H1 (cell line): ENCODE measurements at regions not wholly inside any gene's neighbourhood (a gene's known extent, or its start where the extent isn't known, plus 50 kb on each side); places are given as distances from the start of the nearest gene placed in this dataset.

Source experiments
- CTCF ChIA-PET: fragments of 300-600 bp; sonication (Branson Sonifier 250); formaldehyde crosslinking; loops from one replicate; lab custom pipeline; 2021; ENCODE audit not compliant: partially characterized antibody; lab: Charles Lee
- POLR2A ChIA-PET: fragments of 300-600 bp; sonication (Branson Sonifier 250); formaldehyde crosslinking; loops from one replicate; lab custom pipeline; 2021; ENCODE audit warnings: inconsistent platforms; ENCODE audit not compliant: partially characterized antibody; lab: Charles Lee
- DNase-seq, 2 experiments: peaks; one replicate each; pipeline versions ENCODE4 v3.0.0 to v3.0.0-alpha.2; 2010 to 2022; ENCODE audit warnings: low spot score in 2 of 2, low read depth in 1 of 2, mixed read lengths in 1 of 2
- FAIRE-seq: peaks from 2 replicates; lab custom pipeline; 2011; peaks lifted over from hg19 to GRCh38; lab: Jason Lieb, UNC
- H2AFZ ChIP-seq: 2 replicates; pipeline ENCODE4 v1.8.1; 2012; ENCODE audit warnings: low read length, inconsistent platforms
- H2AK5ac ChIP-seq: 2 replicates; pipeline ENCODE4 v1.6.1; 2013; ENCODE audit warnings: low read depth, low read length
- H2BK120ac ChIP-seq: replicated peaks from 2 replicates; pipeline ENCODE3; 2013; ENCODE audit warnings: low read depth, low read length, inconsistent platforms
- H2BK12ac ChIP-seq: 2 replicates; pipeline ENCODE4 v1.6.1; 2013; ENCODE audit warnings: low read depth, low read length
- H2BK15ac ChIP-seq: 2 replicates; pipeline ENCODE4 v1.6.1; 2013; ENCODE audit warnings: low read length
- H2BK20ac ChIP-seq: 2 replicates; pipeline ENCODE4 v1.6.1; 2013; ENCODE audit warnings: low read length
- H2BK5ac ChIP-seq: 2 replicates; pipeline ENCODE4 v1.6.1; 2013; ENCODE audit warnings: low read depth, low read length
- H3K14ac ChIP-seq: 2 replicates; pipeline ENCODE4 v1.6.1; 2013; ENCODE audit warnings: inconsistent platforms; ENCODE audit not compliant: insufficient read length
- H3K18ac ChIP-seq: 2 replicates; pipeline ENCODE4 v1.6.1; 2013; ENCODE audit warnings: low read length; ENCODE audit errors: extremely low read depth
- H3K23ac ChIP-seq: 2 replicates; pipeline ENCODE4 v1.6.1; 2013; ENCODE audit warnings: inconsistent platforms; ENCODE audit not compliant: insufficient read length
- H3K23me2 ChIP-seq: 2 replicates; pipeline ENCODE4 v1.6.1; 2013; ENCODE audit warnings: low read depth, low read length
- H3K27ac ChIP-seq: 2 replicates; pipeline ENCODE4 v1.6.1; 2011; ENCODE audit warnings: low read depth, low read length, inconsistent platforms
- H3K27me3 ChIP-seq, 4 experiments: replicated peaks in 1 of 4; 1 replicate in 1 of 4; 2 replicates in 3 of 4; pipeline versions ENCODE4 v1.6.1 to v1.8.1; 2011 to 2013; ENCODE audit warnings: low read length in 3 of 4, mild to moderate bottlenecking in 3 of 4, inconsistent platforms in 2 of 4, mixed read lengths in 2 of 4, moderate library complexity in 1 of 4; ENCODE audit not compliant: control insufficient read depth in 3 of 4, insufficient read depth in 3 of 4; ENCODE audit errors: extremely low read depth in 1 of 4
- H3K36me3 ChIP-seq, 4 experiments: 2 replicates each; pipeline versions ENCODE4 v1.6.1 to v1.8.1; 2011 to 2013; ENCODE audit warnings: mild to moderate bottlenecking in 4 of 4, low read length in 3 of 4, moderate library complexity in 2 of 4, control low read depth in 1 of 4, inconsistent platforms in 1 of 4; ENCODE audit not compliant: insufficient read depth in 4 of 4, control insufficient read depth in 2 of 4
- H3K4ac ChIP-seq: replicated peaks from 2 replicates; pipeline ENCODE3; 2013; ENCODE audit warnings: low read length, low read depth, mixed read lengths, inconsistent platforms; ENCODE audit not compliant: insufficient read length
- H3K4me1 ChIP-seq, 4 experiments: replicated peaks in 1 of 4; 1 replicate in 1 of 4; 2 replicates in 3 of 4; pipeline versions ENCODE4 v1.6.1 to v1.8.1; 2011 to 2013; ENCODE audit warnings: low read length in 3 of 4, inconsistent platforms in 2 of 4, mixed read lengths in 1 of 4; ENCODE audit not compliant: insufficient read depth in 4 of 4, control insufficient read depth in 3 of 4
- H3K4me2 ChIP-seq, 2 experiments: 2 replicates each; pipeline versions ENCODE4 v1.6.1 to v1.8.1; 2011 to 2013; ENCODE audit warnings: low read depth in 2 of 2, low read length in 2 of 2, control low read depth in 1 of 2, inconsistent platforms in 1 of 2, mild to moderate bottlenecking in 1 of 2; ENCODE audit not compliant: insufficient read depth in 1 of 2
- H3K4me3 ChIP-seq, 4 experiments: fragments of 200-600, 300-600 bp in 1 of 4; sonication (generic), shearing (Covaris generic), sonication (Bioruptor Twin) in 1 of 4; 2 replicates each; pipeline versions ENCODE4 v1.5.1 to v1.8.1; 2011 to 2016; ENCODE audit warnings: low read length in 4 of 4, low read depth in 3 of 4, control low read depth in 2 of 4, inconsistent platforms in 2 of 4, mild to moderate bottlenecking in 2 of 4, mixed read lengths in 1 of 4, moderate library complexity in 1 of 4; ENCODE audit not compliant: insufficient read depth in 2 of 4; ENCODE audit errors: extremely low read depth in 1 of 4
- H3K56ac ChIP-seq: replicated peaks from 2 replicates; pipeline ENCODE3; 2013; ENCODE audit warnings: low read depth, mild to moderate bottlenecking, mixed read lengths, low read length, inconsistent platforms; ENCODE audit not compliant: insufficient read length
- H3K79me1 ChIP-seq: 2 replicates; pipeline ENCODE4 v1.6.1; 2013; ENCODE audit warnings: low read depth, low read length, control low read depth
- H3K79me2 ChIP-seq, 2 experiments: 2 replicates each; pipeline versions ENCODE4 v1.6.1 to v1.8.1; 2012 to 2013; ENCODE audit warnings: low read length in 2 of 2, mild to moderate bottlenecking in 2 of 2, inconsistent platforms in 1 of 2; ENCODE audit not compliant: insufficient read depth in 2 of 2, control insufficient read depth in 1 of 2
- H3K9ac ChIP-seq, 4 experiments: replicated peaks in 1 of 4; 1 replicate in 1 of 4; 2 replicates in 3 of 4; pipeline versions ENCODE4 v1.6.1 to v1.8.1; 2011 to 2013; ENCODE audit warnings: low read depth in 3 of 4, low read length in 3 of 4, control low read depth in 2 of 4, mild to moderate bottlenecking in 2 of 4, moderate library complexity in 2 of 4, inconsistent platforms in 1 of 4; ENCODE audit errors: extremely low read depth in 1 of 4
- H3K9me3 ChIP-seq, 2 experiments: 2 replicates each; pipeline versions ENCODE4 v1.6.1 to v1.8.1; 2012 to 2013; ENCODE audit warnings: mild to moderate bottlenecking in 2 of 2, moderate library complexity in 2 of 2, control low read depth in 1 of 2, inconsistent platforms in 1 of 2, low read depth in 1 of 2, low read length in 1 of 2, mixed read lengths in 1 of 2; ENCODE audit not compliant: insufficient read depth in 2 of 2
- H4K20me1 ChIP-seq, 2 experiments: replicated peaks in 1 of 2; 2 replicates each; pipeline versions ENCODE3 to v1.8.1; 2011 to 2013; ENCODE audit warnings: inconsistent platforms in 2 of 2, low read length in 2 of 2, mild to moderate bottlenecking in 1 of 2; ENCODE audit not compliant: insufficient read depth in 2 of 2, control insufficient read depth in 1 of 2
- H4K5ac ChIP-seq: 2 replicates; pipeline ENCODE4 v1.6.1; 2013; ENCODE audit warnings: low read length, low read depth, mixed read lengths, inconsistent platforms; ENCODE audit not compliant: insufficient read length
- H4K8ac ChIP-seq: 2 replicates; pipeline ENCODE4 v1.8.0; 2013; ENCODE audit warnings: mild to moderate bottlenecking, moderate library complexity, low read length, inconsistent platforms; ENCODE audit not compliant: insufficient read depth; ENCODE audit errors: extremely low read depth
- H4K91ac ChIP-seq: replicated peaks from 2 replicates; pipeline ENCODE3; 2013; ENCODE audit warnings: low read length, mixed read lengths, inconsistent platforms; ENCODE audit not compliant: insufficient read length
- PHF8 ChIP-seq: fragments of 200-600 bp; sonication (generic); conservative IDR thresholded peaks from 2 replicates; pipeline ENCODE4 v1.7.1; 2012; ENCODE audit warnings: low read depth, mild to moderate bottlenecking, inconsistent platforms, low read length, moderate library complexity
- RFX5 ChIP-seq: IDR thresholded peaks from 2 replicates; pipeline ENCODE4 v1.6.1; 2011; ENCODE audit warnings: low read depth, low read length, improper control_type of control experiment, borderline replicate concordance
- SIN3A ChIP-seq, 2 experiments: IDR thresholded peaks in 1 of 2; conservative IDR thresholded peaks in 1 of 2; 2 replicates each; pipeline ENCODE4 v1.6.1; 2011 to 2012; ENCODE audit warnings: low read length in 2 of 2, improper control_type of control experiment in 1 of 2, low read depth in 1 of 2, mild to moderate bottlenecking in 1 of 2
- SRF ChIP-seq: IDR thresholded peaks from 2 replicates; pipeline ENCODE4 v1.6.1; 2011; ENCODE audit warnings: mild to moderate bottlenecking, low read depth, low read length, moderate library complexity
- WGBS, 2 experiments: shearing (Covaris generic) in 1 of 2; methylation state at CpG; one replicate each; pipeline versions ENCODE4 v1.1.6 to v1.1.7; 2013 to 2015; ENCODE audit warnings: low lambda C conversion rate in 2 of 2, mixed read lengths in 2 of 2, inconsistent platforms in 1 of 2, low coverage in 1 of 2, missing lambda C conversion rate in 1 of 2; ENCODE audit not compliant: insufficient replicate concordance in 2 of 2, insufficient coverage in 1 of 2, insufficient read length in 1 of 2; ENCODE audit errors: extremely low coverage in 1 of 2, missing lambda C conversion rate in 1 of 2; 5-methylcytosine and 5-hydroxymethylcytosine counted together
- TF ChIP-seq, protein P1 (sequence below): IDR thresholded peaks from 2 replicates; pipeline ENCODE4 v1.6.1; 2012; ENCODE audit warnings: inconsistent platforms

DNA sequence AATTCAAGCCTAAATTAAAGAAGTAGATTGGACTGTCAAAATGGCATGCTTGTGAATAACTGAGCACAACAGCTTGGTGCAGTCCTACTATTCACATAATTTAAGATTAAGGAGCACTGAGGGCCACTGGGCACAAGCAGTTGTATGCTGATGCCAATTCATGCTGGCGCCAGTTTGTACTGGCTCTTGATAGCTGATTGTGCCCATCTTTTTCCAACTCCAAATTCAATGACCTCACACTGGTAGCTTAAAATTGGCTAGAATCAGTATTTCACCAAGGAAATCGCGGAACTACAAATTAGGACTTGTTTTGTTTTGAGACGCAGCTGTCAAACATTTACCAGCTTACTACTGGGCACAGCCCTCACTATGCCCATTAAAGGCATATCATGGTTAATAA lies 969.2 kb downstream of the JRKL start:
- Histone ChIP-seq H3K79me2 (no peaks in the 10 kb centered on the region), H3K27ac (no peak overlapping the region), H3K4me1 (no peaks in the 10 kb centered on the region; a peak in 1 of 7 replicates), H4K20me1 (no peaks in the 10 kb centered on the region), H3K14ac (no peak overlapping the region), H3K9me3 (no peaks in the 10 kb centered on the region), H3K4me2 (no peak overlapping the region), H2AFZ (no peak overlapping the region), H3K9ac (no peak overlapping the region), H4K8ac (no peak overlapping the region), H3K4me3 (no peak overlapping the region), H2BK12ac (no peak overlapping the region), H2BK20ac (no peak overlapping the region), H3K23me2 (no peaks in the 10 kb centered on the region), H3K56ac (no peak overlapping the region), H3K4ac (no peak overlapping the region), H3K36me3 (no peaks in the 10 kb centered on the region), H4K91ac (no peak overlapping the region), H2AK5ac (no peak overlapping the region), H2BK120ac (no peak overlapping the region), H2BK15ac (no peak overlapping the region), H3K27me3 (peaks cover 0 to 1% (median 0%) of the 10 kb centered on the region in 4 experiments; a peak in 1 of 7 replicates), H4K5ac (no peak overlapping the region), H2BK5ac (no peak overlapping the region), H3K18ac (no peak overlapping the region), H3K79me1 (no peaks in the 10 kb centered on the region), H3K23ac (no peak overlapping the region)
- FAIRE-seq (no peak), DNase-seq (no peak)
- ChIA-PET POLR2A (no interaction called here), CTCF (no interaction called here)
- TF ChIP-seq SIN3A (conservative IDR thresholded peaks at IDR 0.05 in 1 of 2, IDR thresholded peaks at IDR 0.05 in 1 of 2; ENCODE audit: low read depth in 1 of 2, low read length in 2 of 2) (no peak), SRF (no peak), RFX5 (no peak), PHF8 (no peak)
- TF ChIP-seq, protein P1, sequence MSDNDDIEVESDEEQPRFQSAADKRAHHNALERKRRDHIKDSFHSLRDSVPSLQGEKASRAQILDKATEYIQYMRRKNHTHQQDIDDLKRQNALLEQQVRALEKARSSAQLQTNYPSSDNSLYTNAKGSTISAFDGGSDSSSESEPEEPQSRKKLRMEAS = no peak
- 95% methylated on average over 4 of the region's 4 CpGs; no CpG with 5 or more reads in 1 of the 2 experiments for WGBS, 2 experiments
